ENCODE measurements at regions not wholly inside any gene's neighbourhood (a gene's known extent, or its start where the extent isn't known, plus 50 kb on each side); places are given as distances from the start of the nearest gene placed in this dataset.
A peak's percentile ranks its signal among the peaks of the same experiment; 100 is the strongest.

GRCh38 chr5:4866817-4867216 lies 273.3 kb upstream of the ADAMTS16 start:
- 93 to 97% methylated on average over 21 of the region's 21 CpGs for WGBS, 2 donors
- no peaks in the 10 kb centered on the region for H3K36me3 ChIP-seq
- TF ChIP-seq CTCF (IDR thresholded peaks at IDR 0.05) (no peak), POLR2A (IDR thresholded peaks at IDR 0.05) (no peak)
- H3K27me3 ChIP-seq: no peaks in the 10 kb centered on the region
- H3K4me1 ChIP-seq: no peaks in the 10 kb centered on the region
- H3K4me3 ChIP-seq (replicated peaks in 1 of 3): no peak overlapping the region
- H3K27ac ChIP-seq: no peak overlapping the region
- intact Hi-C loops (cut with DNase I): no loop called here
- no peaks in the 10 kb centered on the region for H3K9me3 ChIP-seq
- DNase-seq: no peak

- Histone ChIP-seq H3K4me3 (replicated peaks in 1 of 3) (no peak overlapping the region), H3K27me3 (no peaks in the 10 kb centered on the region), H3K9me3 (no peaks in the 10 kb centered on the region), H3K27ac (no peak overlapping the region), H3K4me1 (no peaks in the 10 kb centered on the region), H3K36me3 (no peaks in the 10 kb centered on the region)
- peak; percentile 16 to 74 (median 42) for TF ChIP-seq CTCF (IDR thresholded peaks at IDR 0.05)
- TF ChIP-seq POLR2A (IDR thresholded peaks at IDR 0.05): no peak
- peak; percentile 33 to 53 for DNase-seq
- whole genome bisulfite sequencing, 2 donors: 35 to 37% methylated on average over 9 of the region's 9 CpGs
- intact Hi-C loops (cut with DNase I): no loop called here
Measured at GRCh38 chr5:4868140-4868735, 271.9 kb upstream of the ADAMTS16 start.

GRCh38 chr5:4873652-4874051 lies 266.5 kb upstream of the ADAMTS16 start:
- Histone ChIP-seq H3K9me3 (no peaks in the 10 kb centered on the region), H3K27me3 (no peaks in the 10 kb centered on the region), H3K4me1 (no peaks in the 10 kb centered on the region), H3K27ac (no peak overlapping the region), H3K4me3 (replicated peaks in 1 of 3) (no peak overlapping the region), H3K36me3 (no peaks in the 10 kb centered on the region)
- 47 to 48% methylated on average over 8 of the region's 8 CpGs for WGBS, 2 donors
- DNase-seq: no peak
- TF ChIP-seq POLR2A (IDR thresholded peaks at IDR 0.05) (no peak), CTCF (IDR thresholded peaks at IDR 0.05) (no peak)
- intact Hi-C loops (cut with DNase I): no loop called here

- H3K27me3 ChIP-seq: no peaks in the 10 kb centered on the region
- intact Hi-C loops (cut with DNase I): no loop called here
- H3K36me3 ChIP-seq: no peaks in the 10 kb centered on the region
- no peak overlapping the region for H3K4me3 ChIP-seq (replicated peaks in 1 of 3)
- 67 to 89% methylated on average over 10 of the region's 10 CpGs for WGBS, 2 donors
- H3K27ac ChIP-seq: no peak overlapping the region
- no peaks in the 10 kb centered on the region for H3K9me3 ChIP-seq
- no peaks in the 10 kb centered on the region for H3K4me1 ChIP-seq
- DNase-seq: no peak
- TF ChIP-seq POLR2A (IDR thresholded peaks at IDR 0.05) (no peak), CTCF (IDR thresholded peaks at IDR 0.05) (no peak)
Measured at GRCh38 chr5:4874097-4874496, 266.0 kb upstream of the ADAMTS16 start.

GRCh38 chr5:4875942-4876341 lies 264.2 kb upstream of the ADAMTS16 start:
- Histone ChIP-seq H3K27ac (no peak overlapping the region), H3K27me3 (no peaks in the 10 kb centered on the region), H3K4me1 (no peaks in the 10 kb centered on the region), H3K36me3 (no peaks in the 10 kb centered on the region), H3K4me3 (replicated peaks in 1 of 3) (no peak overlapping the region), H3K9me3 (no peaks in the 10 kb centered on the region)
- 87 to 93% methylated on average over 4 of the region's 4 CpGs for WGBS, 2 donors
- no peak for TF ChIP-seq CTCF (IDR thresholded peaks at IDR 0.05)
- no peak for TF ChIP-seq POLR2A (IDR thresholded peaks at IDR 0.05)
- DNase-seq: no peak
- intact Hi-C loops (cut with DNase I): no loop called here

Measured in thyroid gland (tissue), 4 donors.